Breast epithelium (tissue), 3 donors: ENCODE measurements at regions not wholly inside any gene's neighbourhood (a gene's known extent, or its start where the extent isn't known, plus 50 kb on each side); places are given as distances from the start of the nearest gene placed in this dataset.

ENCODE experiments used
- POLR2A ChIP-seq: fragments of 450-650 bp; IDR thresholded peaks from one replicate; pipeline ENCODE4 v1.6.1; 2016; ENCODE audit warnings: antibody characterized with exemption, mild to moderate bottlenecking, moderate library complexity
- TF ChIP-seq, protein P1 (sequence below), 3 donors: fragments of 450-650 bp; IDR thresholded peaks; one replicate each; pipeline ENCODE4 v1.5.1; 2016 to 2017; ENCODE audit warnings: antibody characterized with exemption in 3 of 3, mild to moderate bottlenecking in 3 of 3, moderate library complexity in 3 of 3

DNA sequence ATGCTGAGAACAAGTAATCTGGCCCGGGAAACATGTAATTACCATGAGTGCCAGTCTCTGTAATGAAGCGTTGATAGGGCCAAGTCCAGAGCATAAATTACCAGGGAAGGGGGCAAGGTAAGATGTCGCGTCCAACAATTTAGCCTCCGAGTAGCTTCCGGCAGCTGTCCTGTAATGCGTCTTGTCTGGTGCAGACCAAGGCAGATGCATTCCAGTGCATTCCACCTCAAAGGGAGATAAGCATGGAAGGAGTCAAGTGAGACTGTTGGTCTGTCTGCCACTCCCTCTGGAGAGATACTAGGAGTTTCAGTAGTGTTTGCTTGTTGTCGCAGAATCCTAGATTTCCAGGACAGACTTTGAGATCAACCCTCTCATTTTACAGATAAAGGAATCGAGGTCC is 218.3 kb downstream of the AACS start:
- TF ChIP-seq, protein P1, sequence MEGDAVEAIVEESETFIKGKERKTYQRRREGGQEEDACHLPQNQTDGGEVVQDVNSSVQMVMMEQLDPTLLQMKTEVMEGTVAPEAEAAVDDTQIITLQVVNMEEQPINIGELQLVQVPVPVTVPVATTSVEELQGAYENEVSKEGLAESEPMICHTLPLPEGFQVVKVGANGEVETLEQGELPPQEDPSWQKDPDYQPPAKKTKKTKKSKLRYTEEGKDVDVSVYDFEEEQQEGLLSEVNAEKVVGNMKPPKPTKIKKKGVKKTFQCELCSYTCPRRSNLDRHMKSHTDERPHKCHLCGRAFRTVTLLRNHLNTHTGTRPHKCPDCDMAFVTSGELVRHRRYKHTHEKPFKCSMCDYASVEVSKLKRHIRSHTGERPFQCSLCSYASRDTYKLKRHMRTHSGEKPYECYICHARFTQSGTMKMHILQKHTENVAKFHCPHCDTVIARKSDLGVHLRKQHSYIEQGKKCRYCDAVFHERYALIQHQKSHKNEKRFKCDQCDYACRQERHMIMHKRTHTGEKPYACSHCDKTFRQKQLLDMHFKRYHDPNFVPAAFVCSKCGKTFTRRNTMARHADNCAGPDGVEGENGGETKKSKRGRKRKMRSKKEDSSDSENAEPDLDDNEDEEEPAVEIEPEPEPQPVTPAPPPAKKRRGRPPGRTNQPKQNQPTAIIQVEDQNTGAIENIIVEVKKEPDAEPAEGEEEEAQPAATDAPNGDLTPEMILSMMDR (IDR thresholded peaks at IDR 0.05): no peak
- no peak for TF ChIP-seq POLR2A
